ENCODE measurements at regions not wholly inside any gene's neighbourhood (a gene's known extent, or its start where the extent isn't known, plus 50 kb on each side); places are given as distances from the start of the nearest gene placed in this dataset.

DNA sequence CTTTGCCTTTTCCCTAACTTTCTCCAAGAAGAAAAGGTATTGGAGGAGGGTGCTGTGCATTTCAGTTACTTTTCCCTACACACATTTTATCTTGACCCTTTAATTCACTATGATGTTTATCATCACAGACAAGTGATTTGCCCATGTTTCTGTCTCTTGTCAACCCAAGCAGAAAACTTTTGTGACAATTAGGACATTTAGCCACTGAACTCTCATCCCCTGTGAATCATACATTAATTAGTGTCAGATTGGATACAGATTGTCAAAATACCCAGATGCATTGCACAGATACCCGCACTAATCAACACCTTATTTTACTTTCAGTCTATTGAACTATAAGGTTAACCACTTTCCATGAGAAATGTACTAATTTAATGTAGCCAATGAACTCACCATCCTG lies 912.9 kb downstream of the SORCS1 start:
- TF ChIP-seq YY1 (IDR thresholded peaks at IDR 0.05; ENCODE audit: insufficient read depth, insufficient read length) = no peak
- no peak for TF ChIP-seq ZNF274 (IDR thresholded peaks at IDR 0.05; ENCODE audit: low read depth, low read length)

All from NT2/D1 (cell line).